ENCODE measurements at regions not wholly inside any gene's neighbourhood (a gene's known extent, or its start where the extent isn't known, plus 50 kb on each side); places are given as distances from the start of the nearest gene placed in this dataset.

DNA sequence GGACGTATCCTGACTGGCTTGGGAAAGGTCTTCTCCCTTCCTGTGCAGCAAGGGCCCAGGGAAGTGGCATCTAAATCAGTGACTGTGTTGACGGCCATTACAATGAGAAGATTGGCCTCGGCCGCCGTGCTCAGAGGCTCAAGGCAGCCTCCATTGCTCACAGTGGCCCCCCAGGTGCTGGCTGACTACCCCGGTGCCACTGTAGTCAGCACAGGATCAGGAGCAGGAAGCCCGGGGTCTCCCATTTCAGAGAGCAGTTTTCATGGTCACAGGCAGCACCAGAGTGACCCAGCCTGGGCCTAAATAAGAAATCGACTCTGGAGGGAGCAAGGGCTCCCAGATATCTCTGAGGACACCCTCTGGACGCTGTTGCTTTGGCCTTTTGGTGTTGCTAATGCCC is 219.4 kb upstream of the ARL4C start:
- SMC1A ChIA-PET (ENCODE audit: uncharacterized antibody, unreplicated experiment), result no interaction called here
- ATAC-seq (no peak), FAIRE-seq (no peak), DNase-seq (ENCODE audit: low read depth, low spot score) (no peak)
- H4K20me1 ChIP-seq (ENCODE audit: control insufficient read depth, insufficient read depth), result no peaks in the 10 kb centered on the region
- RAD21 ChIA-PET (ENCODE audit: unreplicated experiment), result no interaction called here
- CTCF ChIA-PET, result no interaction called here
- no TSS peak for BruUV-seq (replicated peaks)
- no peak overlapping the region for H3K4me2 ChIP-seq (ENCODE audit: control insufficient read depth, insufficient read depth)
- no peaks in the 10 kb centered on the region for H3K36me3 ChIP-seq (ENCODE audit: control insufficient read depth in 2 of 2, insufficient read depth in 2 of 2, low read length in 1 of 2)
- no peak overlapping the region for H2AFZ ChIP-seq (ENCODE audit: control insufficient read depth, low read depth, low read length)
- H3K79me2 ChIP-seq (ENCODE audit: control insufficient read depth, insufficient read depth, low read length), result no peaks in the 10 kb centered on the region
- intact Hi-C loops (cut with micrococcal nuclease; ENCODE audit: unreplicated experiment) (no loop called here), in situ Hi-C loops (cut with MboI) (no loop called here)
- POLR2A ChIA-PET, result no interaction called here
- H3K9ac ChIP-seq (ENCODE audit: control insufficient read depth, insufficient read depth, low read length), result no peak overlapping the region
- no peak overlapping the region for H3K27ac ChIP-seq (ENCODE audit: control insufficient read depth, insufficient read depth)
- H3K4me3 ChIP-seq, result no peak overlapping the region
- no peaks in the 10 kb centered on the region; a peak in 1 of 4 replicates for H3K27me3 ChIP-seq (replicated peaks in 1 of 2; ENCODE audit: control insufficient read depth in 2 of 2, insufficient read depth in 2 of 2, low read length in 1 of 2)
- no peaks in the 10 kb centered on the region for H3K4me1 ChIP-seq (ENCODE audit: control insufficient read depth, insufficient read depth, low read length)
- no peaks in the 10 kb centered on the region for H3K9me3 ChIP-seq (replicated peaks; ENCODE audit: control insufficient read depth, insufficient read depth, low read length)
- 22% methylated on average over 9 of the region's 9 CpGs for WGBS (ENCODE audit: insufficient coverage, insufficient replicate concordance, low lambda C conversion rate, missing lambda C conversion rate)
- TF ChIP-seq ATF7 (IDR thresholded peaks at IDR 0.05; ENCODE audit: low read depth) (no peak), BACH1 (IDR thresholded peaks at IDR 0.05; ENCODE audit: borderline replicate concordance) (no peak), POU2F2 (IDR thresholded peaks at IDR 0.05; ENCODE audit: borderline replicate concordance, low read depth, low read length) (no peak)
- TF ChIP-seq, protein P1, sequence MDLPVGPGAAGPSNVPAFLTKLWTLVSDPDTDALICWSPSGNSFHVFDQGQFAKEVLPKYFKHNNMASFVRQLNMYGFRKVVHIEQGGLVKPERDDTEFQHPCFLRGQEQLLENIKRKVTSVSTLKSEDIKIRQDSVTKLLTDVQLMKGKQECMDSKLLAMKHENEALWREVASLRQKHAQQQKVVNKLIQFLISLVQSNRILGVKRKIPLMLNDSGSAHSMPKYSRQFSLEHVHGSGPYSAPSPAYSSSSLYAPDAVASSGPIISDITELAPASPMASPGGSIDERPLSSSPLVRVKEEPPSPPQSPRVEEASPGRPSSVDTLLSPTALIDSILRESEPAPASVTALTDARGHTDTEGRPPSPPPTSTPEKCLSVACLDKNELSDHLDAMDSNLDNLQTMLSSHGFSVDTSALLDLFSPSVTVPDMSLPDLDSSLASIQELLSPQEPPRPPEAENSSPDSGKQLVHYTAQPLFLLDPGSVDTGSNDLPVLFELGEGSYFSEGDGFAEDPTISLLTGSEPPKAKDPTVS (IDR thresholded peaks at IDR 0.05; ENCODE audit: low read depth, low read length), result no peak

DNA sequence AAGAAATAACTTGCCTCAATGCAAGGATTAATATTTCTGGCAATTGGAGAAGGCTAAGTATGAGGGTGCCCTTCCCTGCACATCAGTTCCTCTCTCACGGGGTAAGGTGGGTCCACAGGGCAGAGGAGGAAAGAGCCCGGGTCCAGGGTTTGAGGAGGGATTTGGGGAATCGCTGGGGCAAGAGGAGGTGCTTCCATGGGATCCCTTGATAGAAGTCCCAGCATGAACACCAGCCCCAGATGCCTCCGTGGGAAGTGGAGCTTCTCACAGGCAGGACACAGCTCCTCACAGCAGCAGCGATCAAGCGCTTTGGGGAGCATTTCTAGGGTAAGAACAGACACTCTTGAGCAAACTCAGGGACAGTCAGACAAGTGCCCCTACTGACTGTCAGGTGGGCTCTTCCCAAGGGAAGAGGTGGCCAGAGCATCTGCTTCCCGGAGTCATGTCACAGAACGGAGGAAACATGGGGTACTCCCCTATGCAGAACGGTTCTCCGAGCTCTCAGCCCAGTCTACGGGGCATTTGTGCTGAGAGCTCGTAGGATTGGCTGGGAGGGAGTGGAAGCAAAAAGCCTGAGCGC is 218.9 kb upstream of the ARL4C start:
- Histone ChIP-seq H3K9me3 (replicated peaks; ENCODE audit: control insufficient read depth, insufficient read depth, low read length) (no peaks in the 10 kb centered on the region), H3K4me2 (ENCODE audit: control insufficient read depth, insufficient read depth) (no peak overlapping the region), H3K36me3 (ENCODE audit: control insufficient read depth in 2 of 2, insufficient read depth in 2 of 2, low read length in 1 of 2) (no peaks in the 10 kb centered on the region), H4K20me1 (ENCODE audit: control insufficient read depth, insufficient read depth) (no peaks in the 10 kb centered on the region), H3K27me3 (replicated peaks in 1 of 2; ENCODE audit: control insufficient read depth in 2 of 2, insufficient read depth in 2 of 2, low read length in 1 of 2) (no peaks in the 10 kb centered on the region; a peak in 1 of 4 replicates), H3K4me1 (ENCODE audit: control insufficient read depth, insufficient read depth, low read length) (no peaks in the 10 kb centered on the region), H3K9ac (ENCODE audit: control insufficient read depth, insufficient read depth, low read length) (no peak overlapping the region), H3K79me2 (ENCODE audit: control insufficient read depth, insufficient read depth, low read length) (no peaks in the 10 kb centered on the region), H3K4me3 (no peak overlapping the region), H2AFZ (ENCODE audit: control insufficient read depth, low read depth, low read length) (no peak overlapping the region), H3K27ac (ENCODE audit: control insufficient read depth, insufficient read depth) (no peak overlapping the region)
- ChIA-PET RAD21 (ENCODE audit: unreplicated experiment) (no interaction called here), SMC1A (ENCODE audit: uncharacterized antibody, unreplicated experiment) (no interaction called here), CTCF (no interaction called here), POLR2A (no interaction called here)
- 28% methylated on average over 13 of the region's 13 CpGs for WGBS (ENCODE audit: insufficient coverage, insufficient replicate concordance, low lambda C conversion rate, missing lambda C conversion rate)
- ATAC-seq (no peak), DNase-seq (ENCODE audit: low read depth, low spot score) (no peak), FAIRE-seq (no peak)
- in situ Hi-C loops (cut with MboI) (no loop called here), intact Hi-C loops (cut with micrococcal nuclease; ENCODE audit: unreplicated experiment) (no loop called here)
- BruUV-seq (replicated peaks), result no TSS peak
- TF ChIP-seq RFX5 (IDR thresholded peaks at IDR 0.05; ENCODE audit: low read depth, low read length) (no peak), HCFC1 (IDR thresholded peaks at IDR 0.05; ENCODE audit: low read length) (no peak), BMI1 (IDR thresholded peaks at IDR 0.05; ENCODE audit: borderline replicate concordance) (no peak), CBX3 (IDR thresholded peaks at IDR 0.05; ENCODE audit: borderline replicate concordance, low read depth) (no peak), TCF7 (IDR thresholded peaks at IDR 0.05; ENCODE audit: borderline replicate concordance) (no peak), NFYA (IDR thresholded peaks at IDR 0.05; ENCODE audit: borderline replicate concordance, low read depth, low read length) (no peak), CHD1 (IDR thresholded peaks at IDR 0.05; ENCODE audit: low read depth, low read length) (no peak), JUNB (IDR thresholded peaks at IDR 0.05) (no peak)
- TF ChIP-seq, protein P2, sequence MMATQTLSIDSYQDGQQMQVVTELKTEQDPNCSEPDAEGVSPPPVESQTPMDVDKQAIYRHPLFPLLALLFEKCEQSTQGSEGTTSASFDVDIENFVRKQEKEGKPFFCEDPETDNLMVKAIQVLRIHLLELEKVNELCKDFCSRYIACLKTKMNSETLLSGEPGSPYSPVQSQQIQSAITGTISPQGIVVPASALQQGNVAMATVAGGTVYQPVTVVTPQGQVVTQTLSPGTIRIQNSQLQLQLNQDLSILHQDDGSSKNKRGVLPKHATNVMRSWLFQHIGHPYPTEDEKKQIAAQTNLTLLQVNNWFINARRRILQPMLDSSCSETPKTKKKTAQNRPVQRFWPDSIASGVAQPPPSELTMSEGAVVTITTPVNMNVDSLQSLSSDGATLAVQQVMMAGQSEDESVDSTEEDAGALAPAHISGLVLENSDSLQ (IDR thresholded peaks at IDR 0.05), result no peak
